ENCODE measurements at regions not wholly inside any gene's neighbourhood (a gene's known extent, or its start where the extent isn't known, plus 50 kb on each side); places are given as distances from the start of the nearest gene placed in this dataset.
"Not testable (repeated sequence)": the region's sequence is repeated elsewhere in the genome, so short reads cannot be mapped to it uniquely, and the experiment has no call there.

GRCh38 chrX:40853004-40853815 is 117.9 kb upstream of the MED14 start:
- DNase-seq (ENCODE audit: low read depth in 2 of 2): no peak

- no peak for DNase-seq (ENCODE audit: low read depth in 2 of 2)
Measured at GRCh38 chrX:40853816-40854123, 118.4 kb upstream of the MED14 start.

- no peak for DNase-seq (ENCODE audit: low read depth in 2 of 2)
Measured at GRCh38 chrX:40854242-40854641, 118.9 kb upstream of the MED14 start.

GRCh38 chrX:40855411-40855810 is 120.1 kb upstream of the MED14 start:
- no peak for DNase-seq (ENCODE audit: low read depth in 2 of 2)

- DNase-seq (ENCODE audit: low read depth in 2 of 2): no peak
Measured at GRCh38 chrX:40855932-40856515, 120.7 kb upstream of the MED14 start.

- not testable (repeated sequence) for DNase-seq (ENCODE audit: low read depth in 2 of 2)
Measured at GRCh38 chrX:40861952-40862554, 126.7 kb upstream of the MED14 start.

- DNase-seq (ENCODE audit: low read depth in 2 of 2): not testable (repeated sequence)
Measured at GRCh38 chrX:40863260-40863659, 127.9 kb upstream of the MED14 start.

- no peak for DNase-seq (ENCODE audit: low read depth in 2 of 2)
Measured at GRCh38 chrX:40863671-40864070, 128.3 kb upstream of the MED14 start.

- DNase-seq (ENCODE audit: low read depth in 2 of 2): no peak
Measured at GRCh38 chrX:40864972-40865371, 129.6 kb upstream of the MED14 start.

GRCh38 chrX:40866893-40867292 is 131.6 kb upstream of the MED14 start:
- DNase-seq (ENCODE audit: low read depth in 2 of 2): no peak

GRCh38 chrX:40867352-40867751 is 132.0 kb upstream of the MED14 start:
- no peak for DNase-seq (ENCODE audit: low read depth in 2 of 2)

GRCh38 chrX:40868868-40869267 is 133.5 kb upstream of the MED14 start:
- no peak for DNase-seq (ENCODE audit: low read depth in 2 of 2)

GRCh38 chrX:40870982-40871381 is 135.6 kb upstream of the MED14 start:
- DNase-seq (ENCODE audit: low read depth in 2 of 2): not testable (repeated sequence)

- no peak for DNase-seq (ENCODE audit: low read depth in 2 of 2)
Measured at GRCh38 chrX:40871385-40872082, 136.2 kb upstream of the MED14 start.

GRCh38 chrX:40872351-40872750 is 137.0 kb upstream of the MED14 start:
- DNase-seq (ENCODE audit: low read depth in 2 of 2): no peak

- no peak for DNase-seq (ENCODE audit: low read depth in 2 of 2)
Measured at GRCh38 chrX:40875476-40875875, 140.1 kb upstream of the MED14 start.

GRCh38 chrX:40877887-40878286 is 142.5 kb upstream of the MED14 start:
- DNase-seq (ENCODE audit: low read depth in 2 of 2): no peak

GRCh38 chrX:40878766-40879165 is 143.4 kb upstream of the MED14 start:
- no peak for DNase-seq (ENCODE audit: low read depth in 2 of 2)

GRCh38 chrX:40879172-40879571 is 143.8 kb upstream of the MED14 start:
- DNase-seq (ENCODE audit: low read depth in 2 of 2): not testable (repeated sequence)

- DNase-seq (ENCODE audit: low read depth in 2 of 2): no peak
Measured at GRCh38 chrX:40880712-40881111, 145.4 kb upstream of the MED14 start.

GRCh38 chrX:40883021-40883619 is 147.8 kb upstream of the MED14 start:
- no peak for DNase-seq (ENCODE audit: low read depth in 2 of 2)

GRCh38 chrX:40885989-40886388 is 150.6 kb upstream of the MED14 start:
- DNase-seq (ENCODE audit: low read depth in 2 of 2): no peak

Measured in stimulated activated CD8-positive, alpha-beta memory T cell treated with anti-CD3 and anti-CD28 coated beads, Interleukin-15, amount 100 ng/mL, for 4 hours (primary cell).